ENCODE measurements at regions not wholly inside any gene's neighbourhood (a gene's known extent, or its start where the extent isn't known, plus 50 kb on each side); places are given as distances from the start of the nearest gene placed in this dataset.
A peak's percentile ranks its signal among the peaks of the same experiment; 100 is the strongest.

DNA sequence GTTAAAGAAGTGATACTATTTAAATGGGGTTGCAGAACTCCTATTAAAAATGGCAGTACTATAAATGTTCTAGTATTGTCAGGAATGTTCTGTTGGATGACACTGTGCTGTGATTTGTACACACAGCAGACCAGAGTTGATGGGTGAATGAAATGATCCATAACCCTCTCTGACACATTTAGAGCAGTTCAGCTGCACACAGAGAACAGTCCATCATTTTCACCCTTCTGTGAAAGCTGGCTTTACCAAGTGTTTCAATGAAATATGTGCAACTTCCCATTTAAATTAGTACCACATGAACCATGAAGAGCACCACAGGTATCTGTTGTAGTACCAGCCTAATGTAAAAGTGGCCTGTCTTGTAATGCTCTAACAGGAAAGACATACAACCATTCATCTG is 981.4 kb downstream of the TMEM182 start:
- no peak overlapping the region for H3K9ac ChIP-seq (ENCODE audit: extremely low read depth, insufficient read length, low read length)
- no peaks in the 10 kb centered on the region for H3K27me3 ChIP-seq (ENCODE audit: insufficient read depth, low read length)
- no peak overlapping the region for H4K8ac ChIP-seq (replicated peaks; ENCODE audit: insufficient read length, low read depth, low read length)
- H3K23ac ChIP-seq (ENCODE audit: insufficient read length, low read depth, low read length): no peak overlapping the region
- H4K20me1 ChIP-seq (ENCODE audit: control insufficient read depth, insufficient read depth, insufficient read length): no peaks in the 10 kb centered on the region
- H3K4ac ChIP-seq (ENCODE audit: low read depth, low read length): no peak overlapping the region
- no peak overlapping the region for H3K14ac ChIP-seq (ENCODE audit: insufficient read depth, low read length)
- H3K56ac ChIP-seq (ENCODE audit: insufficient read length, low read depth, low read length): no peak overlapping the region
- no peak for DNase-seq
- Mint-ChIP-seq H3K27me3 (ENCODE audit: low read depth) (0 out of 2 replicates have a peak, but pooled peaks cover 2% of the 10 kb centered on the region), H3K4me1 (peaks cover 4 to 6% of the 10 kb centered on the region in 2 experiments; a peak in 2 of 4 replicates), H3K36me3 (ENCODE audit: insufficient read depth in 1 of 3, low read depth in 3 of 3) (no peaks in the 10 kb centered on the region), H3K9me3 (no peaks in the 10 kb centered on the region), H3K27ac (peak overlapping the region in 1 of 3 experiments; percentile 88; a peak in 1 of 7 replicates), H3K4me3 (no peak overlapping the region)
- H3K79me2 ChIP-seq (ENCODE audit: insufficient read depth, low read length): no peaks in the 10 kb centered on the region
- no peak overlapping the region for H2AFZ ChIP-seq (ENCODE audit: low read length)
- H3K4me1 ChIP-seq (ENCODE audit: insufficient read depth, low read length): no peaks in the 10 kb centered on the region; the same call in 1 of the 2 replicates
- no peaks in the 10 kb centered on the region for H3K23me2 ChIP-seq (ENCODE audit: insufficient read length, low read depth, low read length, poor library complexity, severe bottlenecking)
- H4K5ac ChIP-seq (ENCODE audit: insufficient read length, low read depth, low read length): no peak overlapping the region
- H4K91ac ChIP-seq (ENCODE audit: insufficient read length, low read depth, low read length): no peak overlapping the region
- H2BK120ac ChIP-seq (ENCODE audit: low read depth, low read length, poor library complexity, severe bottlenecking): no peak overlapping the region
- no peak overlapping the region for H2BK5ac ChIP-seq (ENCODE audit: insufficient read length, low read length)
- H3K18ac ChIP-seq (ENCODE audit: insufficient read length, low read depth, low read length): no peak overlapping the region
- no peak overlapping the region for H2BK12ac ChIP-seq (ENCODE audit: insufficient read length, low read depth, low read length)
- no peak overlapping the region for H2AK5ac ChIP-seq (ENCODE audit: insufficient read length, low read length)
- H2BK15ac ChIP-seq (ENCODE audit: low read depth, low read length): no peak overlapping the region
- no peak overlapping the region for H3K4me2 ChIP-seq (ENCODE audit: insufficient read depth, insufficient read length, low read length)
- H3K27ac ChIP-seq (ENCODE audit: insufficient read length, low read depth, low read length): no peak overlapping the region
- H2BK20ac ChIP-seq (ENCODE audit: low read depth, low read length, poor library complexity, severe bottlenecking): no peak overlapping the region
- TF ChIP-seq CTCF (conservative IDR thresholded peaks at IDR 0.05): no peak
- H3K79me1 ChIP-seq (ENCODE audit: insufficient read depth, low read depth, low read length, poor library complexity, severe bottlenecking): no peaks in the 10 kb centered on the region
- no peak overlapping the region for H3T11ph ChIP-seq (ENCODE audit: low read length)
- no peaks in the 10 kb centered on the region for H3K9me3 ChIP-seq (ENCODE audit: control insufficient read depth, low read depth, low read length)

Measured in H9 (cell line).